ENCODE measurements at regions not wholly inside any gene's neighbourhood (a gene's known extent, or its start where the extent isn't known, plus 50 kb on each side); places are given as distances from the start of the nearest gene placed in this dataset.
"Not testable (repeated sequence)": the region's sequence is repeated elsewhere in the genome, so short reads cannot be mapped to it uniquely, and the experiment has no call there.

DNA sequence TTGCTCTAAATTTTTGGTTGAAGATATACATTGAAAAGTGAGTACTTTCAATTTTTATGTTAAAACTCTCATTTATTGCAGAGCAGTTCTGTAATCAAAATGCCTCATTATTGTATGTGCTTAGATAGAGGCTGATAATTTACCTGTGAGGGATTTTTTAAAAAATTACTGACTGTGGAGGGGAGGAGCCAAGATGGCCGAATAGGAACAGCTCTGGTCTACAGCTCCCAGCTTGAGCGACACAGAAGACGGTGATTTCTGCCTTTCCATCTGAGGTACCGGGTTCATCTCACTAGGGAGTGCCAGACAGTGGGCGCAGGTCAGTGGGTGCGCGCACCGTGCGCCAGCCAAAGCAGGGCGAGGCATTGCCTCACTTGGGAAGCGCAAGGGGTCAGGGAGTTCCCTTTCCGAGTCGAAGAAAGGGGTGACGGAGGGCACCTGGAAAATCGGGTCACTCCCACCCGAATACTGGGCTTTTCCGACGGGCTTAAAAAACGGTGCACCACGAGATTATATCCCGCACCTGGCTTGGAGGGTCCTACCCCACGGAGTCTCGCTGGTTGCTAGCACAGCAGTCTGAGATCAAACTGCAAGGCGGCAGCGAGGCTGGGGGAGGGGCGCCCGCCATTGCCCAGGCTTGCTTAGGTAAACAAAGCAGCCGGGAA lies 89.4 kb downstream of the DDX11 start:
- H3K79me2 ChIP-seq (ENCODE audit: control insufficient read depth, insufficient read depth, low read length, unreplicated experiment); H3K4me3 ChIP-seq (ENCODE audit: low read depth, low read length); H3K4me1 ChIP-seq (ENCODE audit: control insufficient read depth, insufficient read depth, low read length, unreplicated experiment); H3K27ac ChIP-seq (ENCODE audit: low read depth, low read length); H2AFZ ChIP-seq (ENCODE audit: low read length, unreplicated experiment); H3K36me3 ChIP-seq (ENCODE audit: insufficient read depth, low read length); H3K27me3 ChIP-seq (ENCODE audit: insufficient read depth, low read length): not testable (repeated sequence)

DNA sequence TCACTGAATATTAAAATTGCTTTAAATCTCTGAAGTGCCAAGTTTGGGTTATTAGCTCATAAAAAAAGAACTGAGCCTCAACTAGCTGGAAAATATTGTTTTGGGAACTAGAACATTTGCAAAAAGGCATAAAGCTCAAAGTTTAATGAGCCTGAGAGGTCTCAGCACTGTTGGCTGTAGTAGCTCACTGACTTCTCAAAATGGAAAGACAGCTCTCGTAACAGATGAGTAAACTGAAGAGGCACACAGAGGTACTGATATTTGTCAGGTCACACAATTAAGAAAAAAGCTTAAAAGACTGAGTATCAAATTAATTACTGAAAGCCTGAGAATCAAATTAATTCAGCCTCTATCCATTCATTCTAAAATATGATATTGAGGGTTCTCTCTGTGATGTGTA lies 100.6 kb downstream of the DDX11 start:
- H3K36me3 ChIP-seq (ENCODE audit: insufficient read depth, low read length); H2AFZ ChIP-seq (ENCODE audit: low read length, unreplicated experiment); H3K4me1 ChIP-seq (ENCODE audit: control insufficient read depth, insufficient read depth, low read length, unreplicated experiment); H3K27ac ChIP-seq (ENCODE audit: low read depth, low read length); H3K79me2 ChIP-seq (ENCODE audit: control insufficient read depth, insufficient read depth, low read length, unreplicated experiment); H3K4me3 ChIP-seq (ENCODE audit: low read depth, low read length): not testable (repeated sequence)
- peaks cover 11% of the 10 kb centered on the region for H3K27me3 ChIP-seq (ENCODE audit: insufficient read depth, low read length)

DNA sequence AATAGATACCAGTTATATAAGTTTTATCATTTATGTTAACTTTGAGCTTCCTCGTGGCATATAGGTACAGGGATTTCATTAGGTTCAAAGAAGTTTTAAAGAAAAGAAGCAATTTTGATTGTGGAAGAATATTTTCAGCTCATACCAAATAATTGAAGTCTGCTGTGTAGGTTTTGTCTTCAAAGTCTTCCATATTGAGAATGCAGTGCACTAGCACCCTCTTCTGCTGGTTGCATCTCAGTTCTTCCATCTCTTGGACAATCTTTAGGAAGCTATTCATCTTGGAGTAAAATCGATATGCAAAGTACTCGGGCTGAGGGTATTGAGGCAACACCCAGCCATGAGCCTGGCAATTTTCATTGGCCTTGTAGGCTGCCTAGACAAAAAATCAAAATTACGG lies 103.9 kb downstream of the DDX11 start:
- peaks cover 13% of the 10 kb centered on the region for H3K27me3 ChIP-seq (ENCODE audit: insufficient read depth, low read length)
- not testable (repeated sequence) for H3K4me3 ChIP-seq (ENCODE audit: low read depth, low read length); H2AFZ ChIP-seq (ENCODE audit: low read length, unreplicated experiment); H3K27ac ChIP-seq (ENCODE audit: low read depth, low read length); H3K4me1 ChIP-seq (ENCODE audit: control insufficient read depth, insufficient read depth, low read length, unreplicated experiment); H3K36me3 ChIP-seq (ENCODE audit: insufficient read depth, low read length); H3K79me2 ChIP-seq (ENCODE audit: control insufficient read depth, insufficient read depth, low read length, unreplicated experiment)

DNA sequence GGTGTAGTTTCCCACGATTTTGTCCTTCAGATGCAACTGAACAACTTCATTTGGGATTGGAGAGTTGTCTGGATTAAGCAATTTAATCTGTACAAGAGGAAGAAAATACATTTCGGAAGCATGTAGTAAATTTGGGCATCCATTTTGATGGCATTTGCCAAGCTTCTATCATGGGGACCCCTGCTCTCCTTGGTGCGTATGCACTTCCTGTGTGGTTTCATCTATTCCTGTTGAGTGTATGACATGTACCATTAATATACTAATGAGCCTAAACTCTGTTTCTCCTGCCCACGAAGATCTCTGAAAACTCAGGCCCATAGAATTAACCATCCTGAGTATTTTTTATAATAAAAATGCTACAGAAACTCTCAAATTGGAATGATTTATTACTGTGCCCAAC lies 105.2 kb downstream of the DDX11 start:
- H3K27ac ChIP-seq (ENCODE audit: low read depth, low read length); H3K36me3 ChIP-seq (ENCODE audit: insufficient read depth, low read length); H3K4me3 ChIP-seq (ENCODE audit: low read depth, low read length): not testable (repeated sequence)

DNA sequence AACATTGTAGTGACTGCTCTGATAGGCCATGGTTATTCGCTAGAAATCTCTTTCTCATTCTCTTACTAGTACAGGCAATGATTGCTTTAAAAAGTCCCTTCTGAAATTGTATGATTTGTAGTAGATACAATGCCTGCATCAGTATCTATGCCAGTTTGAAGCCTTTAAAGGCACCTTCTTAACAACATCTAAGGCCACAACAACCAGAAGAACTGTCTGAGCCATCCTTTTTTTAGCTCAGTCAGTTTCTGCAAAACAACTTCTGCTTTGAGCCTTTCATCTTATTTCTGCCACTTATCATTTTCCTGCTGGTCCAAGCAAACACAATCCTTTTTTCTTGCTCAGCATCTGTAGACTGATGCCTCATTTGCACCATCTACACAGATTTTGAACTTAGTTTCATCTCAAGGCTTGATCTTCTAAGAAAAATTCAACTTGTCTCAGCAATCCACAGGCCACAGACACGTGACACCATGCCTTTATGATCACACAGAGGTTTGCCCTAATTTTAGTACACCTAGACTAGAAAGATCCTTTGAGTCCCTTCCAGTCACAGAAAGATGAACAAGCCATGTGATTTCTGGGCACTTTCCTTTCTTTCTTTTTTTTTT lies 106.1 kb downstream of the DDX11 start:
- H3K27ac ChIP-seq (ENCODE audit: low read depth, low read length); H3K4me3 ChIP-seq (ENCODE audit: low read depth, low read length); H3K79me2 ChIP-seq (ENCODE audit: control insufficient read depth, insufficient read depth, low read length, unreplicated experiment); H3K27me3 ChIP-seq (ENCODE audit: insufficient read depth, low read length); H3K4me1 ChIP-seq (ENCODE audit: control insufficient read depth, insufficient read depth, low read length, unreplicated experiment); H2AFZ ChIP-seq (ENCODE audit: low read length, unreplicated experiment); H3K36me3 ChIP-seq (ENCODE audit: insufficient read depth, low read length): not testable (repeated sequence)

More for the DNA sequence above, 105.2 kb downstream of the DDX11 start:
- not testable (repeated sequence) for H2AFZ ChIP-seq (ENCODE audit: low read length, unreplicated experiment); H3K79me2 ChIP-seq (ENCODE audit: control insufficient read depth, insufficient read depth, low read length, unreplicated experiment); H3K4me1 ChIP-seq (ENCODE audit: control insufficient read depth, insufficient read depth, low read length, unreplicated experiment)
- H3K27me3 ChIP-seq (ENCODE audit: insufficient read depth, low read length) = peaks cover 13% of the 10 kb centered on the region

DNA sequence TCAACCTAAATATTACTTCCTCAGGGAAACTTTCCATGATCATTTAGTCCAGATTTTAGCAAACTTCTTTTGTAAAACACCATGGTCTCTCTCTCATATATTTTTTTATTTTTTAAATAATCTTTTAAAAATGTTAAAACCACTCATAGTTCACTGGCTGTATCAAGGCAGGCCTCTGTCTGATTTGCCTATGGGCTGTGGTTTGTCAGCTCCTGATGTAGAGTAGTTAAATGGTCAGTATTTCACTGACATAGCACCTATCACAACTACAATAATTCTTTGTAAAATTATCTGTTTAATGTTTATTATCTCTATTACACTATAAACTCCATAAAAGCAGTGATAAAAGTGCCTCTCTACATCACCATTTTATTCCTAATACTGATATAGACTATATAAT lies 108.9 kb downstream of the DDX11 start:
- not testable (repeated sequence) for H3K27me3 ChIP-seq (ENCODE audit: insufficient read depth, low read length); H3K36me3 ChIP-seq (ENCODE audit: insufficient read depth, low read length); H3K79me2 ChIP-seq (ENCODE audit: control insufficient read depth, insufficient read depth, low read length, unreplicated experiment); H2AFZ ChIP-seq (ENCODE audit: low read length, unreplicated experiment); H3K27ac ChIP-seq (ENCODE audit: low read depth, low read length); H3K4me1 ChIP-seq (ENCODE audit: control insufficient read depth, insufficient read depth, low read length, unreplicated experiment); H3K4me3 ChIP-seq (ENCODE audit: low read depth, low read length)

DNA sequence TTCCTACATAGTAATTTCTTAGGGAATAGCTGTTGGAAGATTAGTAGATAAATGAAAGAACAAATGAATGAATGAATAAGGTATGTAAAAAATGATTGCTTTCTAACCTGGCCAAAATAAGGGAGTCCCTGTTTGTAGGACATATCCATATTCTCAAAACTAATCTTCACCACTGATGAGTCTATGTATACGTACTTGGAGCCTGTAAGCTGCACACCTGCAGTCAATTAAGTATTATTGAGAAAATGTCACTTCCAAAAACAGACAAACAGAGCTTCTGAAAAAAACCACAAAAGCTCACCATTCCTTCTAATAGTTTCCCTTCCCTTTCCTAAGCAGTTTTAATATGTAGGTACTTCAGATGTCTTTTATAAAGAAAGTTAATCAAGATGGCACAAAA lies 109.4 kb downstream of the DDX11 start:
- H3K27me3 ChIP-seq (ENCODE audit: insufficient read depth, low read length); H3K36me3 ChIP-seq (ENCODE audit: insufficient read depth, low read length); H3K4me3 ChIP-seq (ENCODE audit: low read depth, low read length); H3K4me1 ChIP-seq (ENCODE audit: control insufficient read depth, insufficient read depth, low read length, unreplicated experiment); H3K79me2 ChIP-seq (ENCODE audit: control insufficient read depth, insufficient read depth, low read length, unreplicated experiment); H3K27ac ChIP-seq (ENCODE audit: low read depth, low read length); H2AFZ ChIP-seq (ENCODE audit: low read length, unreplicated experiment): not testable (repeated sequence)

DNA sequence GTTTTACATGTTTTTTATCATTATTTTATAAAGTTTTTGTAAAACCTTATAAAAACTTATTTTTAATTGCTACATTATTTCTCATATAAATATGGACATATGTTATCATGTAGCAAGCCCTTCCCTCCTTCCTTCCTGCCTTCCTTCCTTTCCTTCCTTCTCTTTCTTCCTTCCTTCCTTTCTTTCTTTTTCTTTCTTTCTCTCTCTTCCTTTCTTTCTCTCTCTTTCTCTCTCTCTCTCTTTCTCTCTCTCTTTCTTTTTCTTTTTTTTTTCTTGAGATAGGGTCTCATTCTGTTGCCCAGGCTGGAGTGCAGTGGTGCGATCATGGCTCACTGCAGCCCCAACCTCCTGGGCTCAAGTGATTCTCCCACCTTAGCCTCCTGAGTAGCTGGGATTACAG lies 110.2 kb downstream of the DDX11 start:
- not testable (repeated sequence) for H3K27me3 ChIP-seq (ENCODE audit: insufficient read depth, low read length)

DNA sequence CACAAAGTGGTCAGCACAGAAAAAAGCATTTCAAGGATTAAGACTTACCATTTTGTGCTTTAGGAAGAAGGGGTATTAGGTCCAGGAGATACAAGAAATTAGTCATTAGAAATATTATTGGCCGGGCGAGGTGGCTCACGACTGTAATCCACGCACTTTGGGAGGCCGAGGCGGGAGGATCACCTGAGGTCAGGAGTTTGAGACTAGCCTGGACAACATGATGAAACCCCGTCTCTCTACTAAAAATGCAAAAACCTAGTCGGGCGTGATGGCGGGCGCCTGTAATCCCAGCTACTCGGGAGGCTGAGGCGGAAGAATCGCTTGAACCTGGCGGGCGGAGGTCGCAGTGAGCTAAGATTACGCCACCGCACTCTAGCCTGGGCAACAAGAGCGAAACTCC lies 111.0 kb downstream of the DDX11 start:
- H3K79me2 ChIP-seq (ENCODE audit: control insufficient read depth, insufficient read depth, low read length, unreplicated experiment); H3K36me3 ChIP-seq (ENCODE audit: insufficient read depth, low read length); H3K4me3 ChIP-seq (ENCODE audit: low read depth, low read length); H3K27ac ChIP-seq (ENCODE audit: low read depth, low read length); H2AFZ ChIP-seq (ENCODE audit: low read length, unreplicated experiment); H3K27me3 ChIP-seq (ENCODE audit: insufficient read depth, low read length); H3K4me1 ChIP-seq (ENCODE audit: control insufficient read depth, insufficient read depth, low read length, unreplicated experiment): not testable (repeated sequence)

More for the DNA sequence above, 110.2 kb downstream of the DDX11 start:
- H3K27ac ChIP-seq (ENCODE audit: low read depth, low read length); H3K36me3 ChIP-seq (ENCODE audit: insufficient read depth, low read length); H3K4me3 ChIP-seq (ENCODE audit: low read depth, low read length); H3K79me2 ChIP-seq (ENCODE audit: control insufficient read depth, insufficient read depth, low read length, unreplicated experiment); H2AFZ ChIP-seq (ENCODE audit: low read length, unreplicated experiment); H3K4me1 ChIP-seq (ENCODE audit: control insufficient read depth, insufficient read depth, low read length, unreplicated experiment): not testable (repeated sequence)

DNA sequence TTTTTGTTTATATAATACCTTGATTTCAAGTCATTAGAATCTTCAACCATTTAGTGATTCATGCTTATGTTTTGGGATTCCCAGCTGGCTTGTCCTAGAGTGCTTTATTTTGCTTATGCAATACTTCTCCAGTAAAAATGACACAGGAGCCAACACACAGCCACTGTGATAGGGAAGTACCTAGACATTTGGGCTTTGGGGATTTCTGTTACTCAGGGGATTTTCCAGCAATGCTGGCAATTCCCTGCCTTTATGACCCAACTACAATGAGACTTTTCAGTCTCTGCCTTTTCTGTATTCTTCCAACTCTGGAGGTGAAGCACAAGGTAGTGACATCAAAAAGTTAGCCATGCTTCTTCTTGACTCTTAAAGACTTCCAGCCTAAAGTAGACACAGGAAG lies 119.0 kb downstream of the DDX11 start:
- H3K27ac ChIP-seq (ENCODE audit: low read depth, low read length); H3K27me3 ChIP-seq (ENCODE audit: insufficient read depth, low read length); H3K79me2 ChIP-seq (ENCODE audit: control insufficient read depth, insufficient read depth, low read length, unreplicated experiment); H3K4me3 ChIP-seq (ENCODE audit: low read depth, low read length); H2AFZ ChIP-seq (ENCODE audit: low read length, unreplicated experiment); H3K36me3 ChIP-seq (ENCODE audit: insufficient read depth, low read length); H3K4me1 ChIP-seq (ENCODE audit: control insufficient read depth, insufficient read depth, low read length, unreplicated experiment): not testable (repeated sequence)

DNA sequence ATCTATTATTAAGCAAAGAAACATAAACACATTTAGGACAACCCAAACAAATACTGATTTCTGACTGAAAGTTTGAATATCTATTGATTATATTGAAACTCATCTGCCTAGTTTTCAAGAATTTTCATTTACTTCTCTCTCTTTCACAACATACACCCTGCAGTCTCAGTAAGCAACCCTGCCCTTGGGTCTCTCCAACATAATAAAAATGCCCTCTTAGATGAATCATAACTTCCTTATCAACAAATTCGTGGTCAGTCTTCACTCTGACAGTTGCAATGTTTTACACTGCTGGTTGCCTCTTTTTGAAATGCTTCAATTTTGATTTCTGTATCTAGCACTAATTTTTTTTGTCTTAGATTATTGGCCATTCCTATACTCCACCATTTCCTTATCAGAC lies 122.0 kb downstream of the DDX11 start:
- H3K27me3 ChIP-seq (ENCODE audit: insufficient read depth, low read length); H2AFZ ChIP-seq (ENCODE audit: low read length, unreplicated experiment); H3K4me3 ChIP-seq (ENCODE audit: low read depth, low read length): not testable (repeated sequence)

More for the DNA sequence above, 122.0 kb downstream of the DDX11 start:
- H3K27ac ChIP-seq (ENCODE audit: low read depth, low read length); H3K4me1 ChIP-seq (ENCODE audit: control insufficient read depth, insufficient read depth, low read length, unreplicated experiment); H3K79me2 ChIP-seq (ENCODE audit: control insufficient read depth, insufficient read depth, low read length, unreplicated experiment); H3K36me3 ChIP-seq (ENCODE audit: insufficient read depth, low read length): not testable (repeated sequence)

Measured in ACC112 (cell line).